ENCODE measurements at regions not wholly inside any gene's neighbourhood (a gene's known extent, or its start where the extent isn't known, plus 50 kb on each side); places are given as distances from the start of the nearest gene placed in this dataset.

GRCh38 chr6:100121854-100122609 is 128.0 kb upstream of the MCHR2 start:
- no peak for DNase-seq (ENCODE audit: extremely low read depth, low read depth)
- H3K4me3 ChIP-seq (replicated peaks; ENCODE audit: low read depth, low read length): no peak overlapping the region
- TF ChIP-seq, protein P1, sequence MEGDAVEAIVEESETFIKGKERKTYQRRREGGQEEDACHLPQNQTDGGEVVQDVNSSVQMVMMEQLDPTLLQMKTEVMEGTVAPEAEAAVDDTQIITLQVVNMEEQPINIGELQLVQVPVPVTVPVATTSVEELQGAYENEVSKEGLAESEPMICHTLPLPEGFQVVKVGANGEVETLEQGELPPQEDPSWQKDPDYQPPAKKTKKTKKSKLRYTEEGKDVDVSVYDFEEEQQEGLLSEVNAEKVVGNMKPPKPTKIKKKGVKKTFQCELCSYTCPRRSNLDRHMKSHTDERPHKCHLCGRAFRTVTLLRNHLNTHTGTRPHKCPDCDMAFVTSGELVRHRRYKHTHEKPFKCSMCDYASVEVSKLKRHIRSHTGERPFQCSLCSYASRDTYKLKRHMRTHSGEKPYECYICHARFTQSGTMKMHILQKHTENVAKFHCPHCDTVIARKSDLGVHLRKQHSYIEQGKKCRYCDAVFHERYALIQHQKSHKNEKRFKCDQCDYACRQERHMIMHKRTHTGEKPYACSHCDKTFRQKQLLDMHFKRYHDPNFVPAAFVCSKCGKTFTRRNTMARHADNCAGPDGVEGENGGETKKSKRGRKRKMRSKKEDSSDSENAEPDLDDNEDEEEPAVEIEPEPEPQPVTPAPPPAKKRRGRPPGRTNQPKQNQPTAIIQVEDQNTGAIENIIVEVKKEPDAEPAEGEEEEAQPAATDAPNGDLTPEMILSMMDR (IDR thresholded peaks at IDR 0.05; ENCODE audit: low read depth, low read length, missing control alignments): no peak

GRCh38 chr6:100119261-100119660 is 125.2 kb upstream of the MCHR2 start:
- no peak overlapping the region for H3K4me3 ChIP-seq (replicated peaks; ENCODE audit: low read depth, low read length)
- TF ChIP-seq, protein P1 (IDR thresholded peaks at IDR 0.05; ENCODE audit: low read depth, low read length, missing control alignments): no peak
- no peak for DNase-seq (ENCODE audit: extremely low read depth, low read depth)

DNA sequence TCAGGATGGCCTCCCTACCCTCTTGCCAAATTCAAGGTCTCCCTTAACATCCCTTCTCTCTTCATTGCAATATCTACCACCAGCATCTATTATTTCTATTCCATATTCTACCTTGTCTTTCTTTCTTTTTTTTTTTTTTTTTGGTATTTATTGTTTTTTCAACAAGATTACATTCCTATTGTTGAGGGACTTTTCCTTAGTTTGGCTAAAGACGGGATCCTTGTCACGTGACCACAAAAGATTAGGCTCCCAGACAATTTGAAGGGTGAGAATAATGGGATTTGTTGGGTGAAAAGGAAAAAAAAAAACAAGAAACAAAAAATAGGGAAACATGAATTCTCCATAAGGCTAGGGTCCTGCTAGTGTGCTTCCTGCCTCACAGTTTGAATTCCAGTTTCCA is 124.3 kb upstream of the MCHR2 start:
- no peak overlapping the region for H3K4me3 ChIP-seq (replicated peaks; ENCODE audit: low read depth, low read length)

DNA sequence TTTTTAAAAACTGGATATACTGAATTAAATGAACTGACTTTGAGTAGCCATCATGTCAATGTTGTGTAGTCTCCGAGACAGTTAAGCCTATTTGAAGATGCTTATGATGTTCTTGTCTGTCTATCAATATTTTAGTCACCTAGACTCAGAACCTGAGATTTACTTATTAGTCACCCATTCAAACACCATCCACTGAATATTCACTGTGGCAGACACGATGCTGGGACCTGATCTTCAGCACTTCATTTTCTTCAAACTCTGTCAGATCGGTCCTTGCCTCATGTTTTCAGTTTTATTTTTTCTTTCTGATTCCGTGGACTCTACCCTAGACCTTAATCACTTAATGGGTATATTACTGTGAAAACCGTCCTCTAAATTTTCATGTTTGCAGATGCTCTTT is 123.7 kb upstream of the MCHR2 start:
- TF ChIP-seq, protein P1 (IDR thresholded peaks at IDR 0.05; ENCODE audit: low read depth, low read length, missing control alignments): no peak
- no peak for DNase-seq (ENCODE audit: extremely low read depth, low read depth)
- no peak overlapping the region for H3K4me3 ChIP-seq (replicated peaks; ENCODE audit: low read depth, low read length)

More for the DNA sequence above, 124.3 kb upstream of the MCHR2 start:
- DNase-seq (ENCODE audit: extremely low read depth, low read depth): no peak
- TF ChIP-seq, protein P1 (IDR thresholded peaks at IDR 0.05; ENCODE audit: low read depth, low read length, missing control alignments): no peak

DNA sequence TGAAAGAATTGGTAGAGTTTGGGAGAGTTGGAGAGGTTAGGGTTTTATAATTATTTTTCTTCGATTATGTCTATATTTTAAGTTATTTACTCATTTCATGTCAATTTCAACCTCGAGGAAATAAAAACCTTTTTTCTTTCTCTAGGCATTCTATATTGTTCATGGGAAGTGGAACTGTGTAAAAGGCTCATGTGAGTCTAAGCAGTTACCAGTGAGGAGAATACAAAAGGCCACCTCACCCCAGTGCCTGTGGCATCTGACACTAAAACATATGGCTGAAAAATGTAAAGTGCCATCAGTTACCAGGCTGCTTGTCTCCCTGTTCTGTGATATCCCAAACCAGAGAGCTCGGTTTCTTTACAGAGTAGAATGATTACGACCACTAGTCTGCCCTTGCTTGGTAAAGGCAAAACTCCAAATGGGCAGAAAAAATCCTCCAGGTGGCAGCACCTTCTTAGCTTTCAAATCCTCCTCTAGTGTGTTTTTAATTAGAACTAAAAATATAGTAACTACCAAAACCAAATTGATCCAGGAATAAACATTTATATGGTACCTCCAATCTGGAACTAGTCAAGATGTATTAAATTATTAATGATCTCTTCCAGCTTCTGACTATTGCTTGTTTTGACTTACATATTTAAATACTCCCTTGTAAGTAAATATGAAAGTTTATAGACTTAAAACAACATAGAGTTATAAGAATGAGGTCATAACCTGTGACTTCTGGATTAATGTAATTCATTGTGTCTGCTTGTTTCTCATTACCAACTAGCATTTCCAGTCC is 122.6 kb upstream of the MCHR2 start:
- H3K4me3 ChIP-seq (replicated peaks; ENCODE audit: low read depth, low read length): no peak overlapping the region
- peak; percentile 83 for DNase-seq (ENCODE audit: extremely low read depth, low read depth)
- TF ChIP-seq, protein P1 (IDR thresholded peaks at IDR 0.05; ENCODE audit: low read depth, low read length, missing control alignments): peak; percentile 74

DNA sequence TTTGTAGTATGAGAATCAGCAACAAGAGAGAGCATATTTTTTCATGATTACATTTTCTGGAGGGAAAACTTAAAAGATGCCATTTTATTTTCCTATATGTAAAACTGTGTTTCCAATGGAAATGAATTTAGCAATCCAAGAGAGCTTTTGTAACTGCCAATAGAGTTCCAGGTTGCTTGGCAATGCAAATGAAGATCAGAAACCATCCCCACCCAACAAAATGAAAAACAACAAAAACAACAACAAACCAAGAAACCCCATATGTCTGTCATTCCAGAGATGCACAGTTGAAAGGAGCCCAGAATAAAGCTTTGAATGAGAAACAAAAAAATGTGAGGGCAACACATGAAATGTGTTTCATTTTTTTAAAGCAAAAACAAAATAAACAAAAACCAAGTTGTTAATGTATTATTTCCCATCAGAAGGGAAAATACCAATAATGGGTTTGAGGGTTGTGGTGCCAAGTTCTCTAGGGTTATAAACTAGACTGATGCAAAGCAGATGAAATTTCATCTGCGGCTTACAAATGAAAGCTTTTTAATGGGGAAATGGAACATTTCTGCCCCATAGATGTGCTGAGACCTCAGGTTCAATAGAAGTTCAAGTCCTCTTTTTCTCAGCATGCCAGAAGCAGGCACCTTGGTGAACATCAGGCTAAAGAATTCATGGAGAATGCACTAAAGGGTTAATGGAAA is 121.5 kb upstream of the MCHR2 start:
- TF ChIP-seq, protein P1 (IDR thresholded peaks at IDR 0.05; ENCODE audit: low read depth, low read length, missing control alignments): no peak
- no peak overlapping the region for H3K4me3 ChIP-seq (replicated peaks; ENCODE audit: low read depth, low read length)
- no peak for DNase-seq (ENCODE audit: extremely low read depth, low read depth)

Measured in HFF-Myc (cell line).